GM18517 (cell line): ENCODE measurements at regions not wholly inside any gene's neighbourhood (a gene's known extent, or its start where the extent isn't known, plus 50 kb on each side); places are given as distances from the start of the nearest gene placed in this dataset.
A peak's percentile ranks its signal among the peaks of the same experiment; 100 is the strongest.
"Not testable (repeated sequence)": the region's sequence is repeated elsewhere in the genome, so short reads cannot be mapped to it uniquely, and the experiment has no call there.

Experiments
- ATAC-seq: cut with Tn5 transposase; IDR thresholded peaks from one replicate; pipeline ENCODE4 v1.9.1; 2021; ENCODE audit warnings: mild to moderate bottlenecking, moderate library complexity; ENCODE audit not compliant: unreplicated experiment

DNA sequence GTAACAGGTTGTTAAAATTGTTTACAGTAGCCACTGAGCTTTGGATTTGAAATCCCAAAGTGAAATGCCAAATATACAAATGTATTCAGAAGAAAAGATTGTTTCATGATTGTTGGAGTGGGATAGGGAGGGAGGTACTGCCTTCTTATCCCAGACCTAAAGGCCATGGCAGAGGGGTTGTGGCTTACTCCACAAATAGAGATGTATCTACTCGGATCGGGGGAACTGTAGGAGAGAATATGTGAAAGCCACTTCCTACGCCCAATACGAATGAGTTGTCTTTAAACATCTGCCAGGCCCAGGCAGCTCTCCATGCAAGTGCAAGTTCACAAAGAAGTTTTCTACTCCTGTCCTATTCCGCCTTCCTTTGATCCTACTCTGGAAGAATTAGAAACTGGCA is 150.2 kb upstream of the PRSS12 start:
- not testable (repeated sequence) for ATAC-seq

DNA sequence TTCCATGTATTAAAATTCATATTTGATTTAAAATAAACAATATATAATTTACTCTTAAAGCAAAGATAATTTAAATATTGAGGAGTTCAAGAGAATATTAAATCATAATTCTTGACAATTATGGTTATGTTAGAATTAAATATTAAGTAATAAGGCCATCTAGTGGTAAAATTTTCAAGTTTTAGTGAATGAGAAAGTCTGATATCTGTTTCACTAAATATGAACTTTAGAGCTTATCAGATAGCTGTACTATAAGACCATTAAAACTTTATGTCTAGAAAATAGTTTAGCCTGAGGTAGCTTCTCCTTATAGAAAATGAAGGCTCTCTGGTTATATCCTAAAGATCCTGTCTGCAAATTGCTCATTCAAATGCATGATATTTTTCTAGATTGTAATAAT is 152.1 kb upstream of the PRSS12 start:
- not testable (repeated sequence) for ATAC-seq

DNA sequence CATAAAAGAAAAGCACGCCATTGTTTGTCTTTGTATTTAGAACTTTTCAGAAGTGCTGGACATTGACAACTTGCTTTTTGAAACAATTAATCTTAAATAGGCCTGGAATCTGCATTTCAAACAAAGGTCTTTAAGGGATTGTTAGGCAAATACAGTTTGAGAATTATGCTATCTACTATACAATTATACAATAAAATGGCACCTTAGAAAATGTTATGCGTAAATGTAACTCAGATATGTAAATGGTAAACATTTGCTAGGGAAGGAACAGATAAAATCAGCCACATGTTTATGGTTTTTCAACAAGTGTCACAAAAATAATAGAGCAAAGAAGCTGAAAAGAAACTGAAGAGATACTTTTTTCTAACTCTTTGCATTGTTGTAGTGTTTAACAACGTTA is 152.7 kb upstream of the PRSS12 start:
- not testable (repeated sequence) for ATAC-seq

DNA sequence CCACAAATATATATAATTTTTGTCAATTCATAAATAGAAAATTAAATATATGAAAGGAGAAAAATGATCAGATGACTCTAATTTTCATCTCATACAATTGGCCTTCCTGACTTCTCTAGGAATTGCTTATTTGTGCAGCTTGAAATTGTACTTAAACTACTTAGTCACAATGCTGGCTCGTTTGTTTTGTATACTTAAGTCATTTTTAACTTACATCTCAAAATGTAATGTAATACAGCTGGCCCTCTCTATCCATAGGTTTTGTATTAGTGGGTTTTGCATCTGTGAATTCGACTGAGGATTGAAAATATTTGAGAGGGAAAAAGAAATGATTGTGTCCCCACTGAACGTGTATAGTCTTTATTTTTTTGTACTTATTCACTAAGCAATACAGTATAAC is 160.1 kb upstream of the PRSS12 start:
- not testable (repeated sequence) for ATAC-seq

DNA sequence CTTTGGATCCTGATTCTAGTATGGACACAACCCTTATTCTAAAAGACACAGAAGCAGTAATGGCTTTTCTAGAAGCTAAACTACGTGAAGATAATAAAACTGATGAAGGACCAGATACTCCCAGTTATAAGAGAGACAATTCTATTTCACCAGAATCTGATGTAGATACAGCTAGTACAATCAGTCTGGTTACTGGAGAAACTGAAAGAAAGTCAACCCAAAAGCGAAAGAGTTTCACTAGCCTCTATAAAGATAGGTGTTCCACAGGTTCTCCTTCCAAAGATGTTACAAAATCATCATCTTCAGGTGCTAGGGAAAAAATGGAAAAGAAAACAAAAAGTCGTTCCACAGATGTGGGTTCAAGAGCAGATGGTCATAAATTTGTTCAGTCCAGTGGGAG is 161.5 kb upstream of the PRSS12 start:
- ATAC-seq = not testable (repeated sequence)

DNA sequence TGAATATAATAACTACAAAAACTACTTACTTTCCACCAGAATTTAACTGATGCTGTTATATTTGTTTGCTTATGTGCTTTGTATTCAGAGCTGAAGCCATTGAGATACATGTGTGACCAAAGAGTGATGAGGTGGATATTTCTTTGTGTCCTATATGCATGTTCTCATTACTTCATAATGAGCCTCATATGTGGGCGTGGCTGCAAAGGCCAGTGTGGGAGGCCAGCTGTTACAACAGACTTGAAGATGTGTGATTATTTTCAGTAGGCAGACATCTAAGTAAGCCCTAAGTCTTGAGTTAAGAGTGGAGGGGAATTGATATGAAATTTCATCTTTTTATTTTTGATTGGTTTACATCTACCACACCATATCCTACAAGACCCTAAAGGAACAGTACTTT is 163.3 kb upstream of the PRSS12 start:
- ATAC-seq = not testable (repeated sequence)

DNA sequence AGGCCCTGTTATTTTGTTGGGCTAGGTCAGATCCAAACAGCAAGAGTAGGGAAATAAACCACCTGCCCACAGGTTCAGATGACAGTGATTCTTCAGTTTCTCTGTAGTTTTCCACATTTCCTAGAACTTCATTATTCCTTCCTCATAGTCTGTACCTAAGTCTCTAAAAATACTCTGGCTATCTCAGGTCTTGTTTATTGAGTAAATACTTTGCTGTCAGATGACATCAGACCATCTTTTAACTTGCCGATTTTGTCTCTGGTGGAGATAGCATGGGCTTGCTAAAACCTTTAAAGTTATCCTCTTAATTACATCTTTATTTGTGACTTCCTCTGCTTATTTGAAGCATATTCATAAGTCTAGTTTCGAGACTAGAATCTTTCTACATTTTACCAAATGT is 155.1 kb upstream of the METTL14 start:
- ATAC-seq = not testable (repeated sequence)

DNA sequence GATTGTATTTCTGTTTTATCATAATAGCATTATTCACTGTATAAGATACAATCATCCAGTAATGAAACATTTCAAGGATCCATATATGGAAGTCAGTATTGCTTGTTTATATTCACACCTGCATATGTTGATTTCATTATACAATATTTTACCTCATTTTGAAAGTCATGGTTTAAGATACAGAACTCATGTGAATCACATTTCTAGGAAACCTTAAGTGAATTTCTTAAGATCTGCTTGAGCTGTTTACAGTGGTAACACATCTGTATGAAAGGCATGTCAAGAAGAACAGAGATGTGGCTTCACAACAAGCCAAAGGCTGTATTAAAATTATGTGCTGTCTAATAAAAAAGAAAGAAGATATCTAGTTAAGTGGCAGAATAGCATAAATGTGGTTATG is 153.2 kb upstream of the METTL14 start:
- not testable (repeated sequence) for ATAC-seq

DNA sequence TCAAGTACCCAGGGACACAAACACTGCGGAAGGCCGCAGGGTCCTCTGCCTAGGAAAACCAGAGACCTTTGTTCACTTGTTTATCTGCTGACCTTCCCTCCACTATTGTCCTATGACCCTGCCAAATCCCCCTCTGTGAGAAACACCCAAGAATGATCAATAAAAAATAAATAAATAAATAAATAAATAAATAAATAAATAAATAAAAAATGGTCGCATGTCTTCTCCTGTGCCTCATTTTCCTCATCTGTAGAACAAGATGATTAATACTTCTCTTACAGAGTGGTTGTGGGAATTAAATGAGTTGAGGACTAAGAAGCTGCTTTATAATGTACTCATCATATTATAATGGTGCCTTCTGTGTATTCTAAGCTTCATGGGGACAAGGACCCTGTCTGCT is 149.4 kb upstream of the METTL14 start:
- ATAC-seq = not testable (repeated sequence)

DNA sequence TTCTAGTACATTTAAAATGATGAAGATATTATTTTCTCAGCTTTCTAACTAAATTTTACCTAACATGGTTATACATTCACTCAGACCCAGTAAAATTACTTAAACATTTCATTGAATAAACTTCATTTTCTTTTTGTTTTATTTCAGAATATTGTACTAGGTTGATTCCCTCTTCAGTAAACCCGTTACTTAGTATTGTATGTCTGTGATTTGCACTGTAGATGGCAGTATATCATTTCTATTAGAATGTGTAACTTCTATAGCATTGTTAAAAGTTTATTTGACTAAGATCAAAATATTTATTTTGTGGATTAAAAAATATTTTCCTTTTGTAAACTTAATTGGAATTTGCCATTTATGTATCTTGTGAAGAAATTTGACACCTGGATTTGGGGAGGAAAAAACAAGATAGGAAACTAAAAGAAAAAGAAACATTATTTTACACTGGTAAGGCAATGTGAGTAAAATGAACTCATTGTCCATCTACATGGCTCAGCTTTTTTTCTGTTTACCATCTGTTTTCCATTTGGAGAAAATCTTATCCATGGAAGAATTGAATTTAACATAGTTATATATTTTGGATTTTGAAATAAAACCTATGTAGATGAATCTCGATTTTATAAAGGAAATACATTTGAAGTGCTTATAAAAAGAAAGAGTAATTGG is 145.6 kb upstream of the METTL14 start:
- peak; percentile 84 for ATAC-seq

DNA sequence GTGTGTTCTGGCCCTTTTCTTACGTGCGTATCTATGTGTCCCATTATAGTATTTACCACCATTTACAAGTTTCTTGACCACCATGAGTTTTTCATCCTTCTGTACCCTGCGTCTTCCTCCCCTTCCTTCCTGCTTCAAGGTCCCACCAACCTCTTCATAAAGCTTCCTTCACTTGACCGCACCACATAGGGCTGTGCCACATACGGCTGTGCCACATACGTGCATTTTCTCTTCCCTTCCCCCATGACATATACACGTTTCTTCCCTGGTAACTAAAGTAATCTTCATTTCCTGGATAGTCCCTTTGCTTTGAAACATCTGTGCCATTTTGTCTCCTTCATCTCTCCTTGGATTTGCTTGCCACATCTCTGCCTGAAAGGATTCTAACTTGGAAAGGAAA is 128.6 kb upstream of the METTL14 start:
- ATAC-seq = not testable (repeated sequence)

DNA sequence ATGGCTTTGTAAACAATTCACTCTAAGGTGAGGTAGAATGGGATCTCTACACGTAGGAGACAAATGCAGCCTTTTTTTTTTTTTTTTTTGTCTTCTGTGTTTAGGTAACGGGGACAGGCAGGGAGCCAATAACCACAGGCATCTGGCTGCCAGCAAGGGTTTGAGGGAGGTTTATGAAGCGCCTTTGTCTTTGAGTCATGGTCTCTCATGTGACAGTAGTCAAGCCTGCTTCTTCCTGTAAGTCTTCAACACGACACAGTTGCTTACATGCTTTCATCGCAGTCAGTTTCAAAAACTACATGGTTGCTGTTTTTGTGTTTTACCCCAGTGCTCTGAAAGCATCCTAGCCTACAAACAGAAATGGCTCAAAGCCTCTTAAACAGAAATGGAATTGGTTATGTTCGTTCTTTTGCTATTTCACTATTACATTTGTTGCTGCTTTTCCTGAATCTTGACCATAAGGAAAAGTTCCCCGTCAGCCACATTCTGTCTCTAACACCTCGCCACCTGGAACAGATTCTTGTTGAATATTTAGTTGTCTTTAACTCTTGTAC is 127.8 kb upstream of the METTL14 start:
- no peak for ATAC-seq

DNA sequence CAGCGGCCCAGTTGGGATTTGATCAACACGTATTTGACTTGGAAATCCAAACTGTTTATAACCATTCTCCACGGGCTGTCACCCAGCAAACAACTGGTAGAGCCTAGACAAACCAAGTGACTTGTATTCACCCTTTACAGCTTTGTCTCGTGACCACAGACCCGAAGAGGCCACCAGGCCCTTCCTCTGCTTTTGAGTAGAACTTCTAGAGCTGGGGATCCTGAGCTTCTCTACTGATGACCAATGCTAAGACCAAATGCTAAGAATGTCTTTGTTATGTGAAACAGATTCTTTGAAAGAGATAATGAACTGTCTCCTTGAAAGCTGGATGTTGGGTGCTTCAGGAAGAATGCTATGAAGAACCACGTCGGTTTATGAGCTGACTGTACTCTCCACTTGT is 127.0 kb upstream of the METTL14 start:
- not testable (repeated sequence) for ATAC-seq

DNA sequence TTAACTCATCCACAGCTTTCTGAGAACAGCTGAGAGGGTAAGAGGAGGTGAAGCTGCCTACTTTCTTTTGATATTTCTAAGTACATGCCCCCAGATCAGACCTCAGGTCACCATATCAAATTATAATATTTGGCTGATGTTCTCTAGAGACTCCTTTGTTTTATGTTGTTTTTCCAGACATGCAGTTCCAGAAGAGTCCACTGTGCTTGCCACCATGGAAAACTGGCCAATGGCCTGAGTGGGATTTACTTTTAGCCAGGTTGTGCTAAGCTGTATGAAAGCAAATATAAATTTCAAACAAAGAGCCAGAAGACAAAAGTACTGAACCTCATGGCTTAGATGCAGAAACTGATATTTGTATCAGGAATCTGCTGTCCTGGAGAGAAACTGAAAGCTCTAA is 123.6 kb upstream of the METTL14 start:
- ATAC-seq = not testable (repeated sequence)

DNA sequence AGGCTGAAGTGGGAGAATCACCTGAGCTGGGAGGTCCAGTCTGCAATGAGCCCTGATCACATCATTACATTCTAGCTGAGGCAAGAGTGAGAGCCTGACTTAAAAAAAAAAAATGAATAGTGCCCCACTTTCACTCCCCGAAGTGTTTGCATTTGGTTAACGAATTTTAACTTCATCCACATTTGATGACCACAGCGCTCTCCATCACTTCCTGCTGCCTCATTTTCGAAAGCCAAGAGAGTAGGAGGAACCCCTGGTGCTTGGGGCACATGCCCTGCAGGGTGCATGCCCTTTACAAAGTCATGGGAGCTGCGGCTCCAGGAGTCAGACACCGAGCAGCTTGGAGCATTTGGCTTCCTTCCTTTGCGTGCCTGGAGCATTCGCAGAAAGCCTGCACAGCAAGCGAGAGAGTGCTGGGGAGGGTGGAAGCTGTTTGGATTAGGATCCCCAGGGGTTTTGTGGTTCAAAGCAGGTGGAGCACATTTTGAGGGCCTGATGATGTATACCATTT is 119.1 kb upstream of the METTL14 start:
- ATAC-seq = peak; percentile 81

DNA sequence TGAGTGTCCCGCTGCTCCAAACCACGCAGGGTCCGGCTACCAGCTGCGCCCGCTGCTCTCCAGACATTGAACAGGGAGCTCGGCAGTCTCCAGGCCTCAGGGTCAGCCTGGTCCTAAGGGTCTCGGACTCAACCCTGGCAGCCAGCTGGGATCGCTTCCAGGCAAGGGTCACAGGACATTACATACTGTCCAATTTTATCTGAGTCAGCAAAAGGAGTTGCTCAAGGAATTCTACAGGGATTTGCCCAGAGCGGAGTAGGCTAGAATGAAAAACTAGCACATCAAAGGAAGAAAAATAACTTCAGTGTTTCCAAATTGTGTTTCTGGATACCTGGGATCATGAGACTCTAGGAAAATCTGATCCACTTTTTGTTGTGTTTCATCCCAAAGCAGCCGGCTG is 112.2 kb upstream of the METTL14 start:
- ATAC-seq = not testable (repeated sequence)

DNA sequence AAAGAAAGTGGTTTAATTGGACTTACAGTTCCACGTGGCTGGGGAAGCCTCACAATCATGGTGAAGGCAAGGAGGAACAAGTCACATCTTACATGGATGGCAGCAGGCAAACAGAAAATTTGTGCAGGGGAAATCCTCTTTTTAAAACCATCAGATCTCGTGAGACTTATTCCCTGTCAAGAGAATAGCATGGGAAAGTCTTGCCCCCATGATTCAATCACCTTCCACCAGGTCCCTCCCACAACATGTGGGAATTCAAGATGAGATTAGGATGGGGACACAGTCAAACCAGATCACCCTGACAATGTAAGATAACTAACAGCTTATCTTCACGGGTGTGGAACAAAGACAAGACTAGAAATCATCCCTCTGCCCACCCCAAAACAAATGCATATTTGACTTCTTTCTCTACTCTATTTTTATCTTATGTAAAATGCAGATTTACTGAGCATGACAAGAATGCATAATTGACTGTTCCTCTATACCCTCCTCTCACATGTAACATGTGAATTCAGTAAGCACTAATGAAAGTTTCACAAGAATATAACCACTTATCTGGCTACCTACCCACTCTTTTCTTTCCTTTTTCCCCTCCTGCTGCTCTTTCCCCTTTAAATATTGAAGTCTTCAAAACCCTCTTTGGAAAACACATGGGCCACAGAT is 110.8 kb upstream of the METTL14 start:
- ATAC-seq = not testable (repeated sequence)

DNA sequence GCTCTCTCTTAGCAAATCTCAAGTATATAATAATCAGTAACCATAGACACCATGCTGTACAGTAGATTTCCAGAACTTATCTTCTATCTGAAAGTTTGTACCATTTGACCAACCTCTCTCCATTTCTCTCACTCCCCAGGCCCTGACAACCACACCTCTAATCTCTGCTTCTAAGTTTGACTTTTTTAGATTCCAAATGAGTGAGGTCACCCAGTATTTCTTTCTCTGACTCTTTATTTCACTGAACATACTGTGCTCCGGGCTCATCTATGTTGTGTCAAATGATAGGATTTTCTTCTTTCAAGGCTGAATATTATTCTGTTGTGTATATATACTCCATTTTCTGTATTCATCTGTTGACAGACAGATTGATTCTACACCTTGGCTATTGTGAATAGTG is 110.1 kb upstream of the METTL14 start:
- ATAC-seq = not testable (repeated sequence)

DNA sequence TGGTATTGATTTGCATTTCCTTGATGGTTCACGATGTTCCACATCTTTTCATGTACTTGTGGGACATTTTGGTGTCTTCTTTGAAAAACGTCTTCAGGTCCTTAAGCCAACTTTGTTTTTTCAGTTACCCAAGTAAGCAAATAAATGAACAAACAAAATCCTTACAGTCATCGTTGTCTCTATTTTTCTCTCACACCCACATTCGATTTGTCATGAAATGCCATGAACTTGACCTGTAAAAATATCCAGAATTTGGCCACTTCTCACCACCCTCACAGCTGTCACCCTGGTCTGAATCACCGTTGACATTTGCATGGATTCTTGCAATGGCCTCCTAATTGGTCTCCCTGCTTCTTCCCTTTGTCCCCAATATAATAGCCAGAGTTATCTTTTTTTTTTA is 109.5 kb upstream of the METTL14 start:
- ATAC-seq = not testable (repeated sequence)

DNA sequence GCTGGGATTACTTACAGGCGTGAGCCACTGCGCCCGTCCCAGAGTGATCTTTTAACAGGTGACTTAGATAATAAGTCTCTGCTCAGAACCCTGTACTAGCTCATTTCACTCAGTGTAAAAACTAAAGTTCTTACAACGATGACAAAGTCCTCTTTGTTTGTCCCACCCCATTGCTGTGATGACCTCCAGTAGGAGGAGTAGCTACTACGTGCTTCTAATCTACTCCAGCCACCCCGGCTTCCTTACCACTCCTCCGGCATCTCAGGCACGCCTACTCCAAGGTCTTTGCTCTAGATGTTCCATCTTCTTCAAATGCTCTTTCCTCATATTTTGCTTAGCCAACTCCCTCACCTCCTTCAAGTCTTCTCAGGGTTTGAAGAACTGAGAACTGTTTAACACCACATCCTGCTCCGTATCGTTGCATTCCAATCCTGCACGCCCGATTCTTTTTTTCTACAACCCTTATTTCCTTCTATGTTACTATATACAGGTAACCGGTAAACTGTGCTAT is 108.4 kb upstream of the METTL14 start:
- not testable (repeated sequence) for ATAC-seq

DNA sequence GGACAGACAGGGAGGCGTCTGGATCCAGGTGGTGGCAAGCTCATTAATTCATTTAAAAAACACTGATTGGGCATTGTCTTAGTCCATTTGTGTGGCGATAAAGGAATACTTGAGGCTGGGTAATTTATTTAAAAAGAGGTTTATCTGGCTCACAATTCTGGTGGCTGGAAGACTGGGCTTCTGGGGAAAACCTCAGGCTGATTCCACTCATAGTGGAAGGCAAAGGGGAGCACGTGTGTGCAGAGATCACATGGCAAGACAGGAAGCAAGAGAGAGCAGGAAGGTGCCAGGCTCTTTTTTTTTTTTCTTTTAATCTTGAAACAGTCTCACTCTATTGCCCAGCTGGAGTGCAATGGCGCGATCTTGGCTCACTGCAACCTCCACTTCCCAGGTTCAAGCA is 100.2 kb upstream of the METTL14 start:
- ATAC-seq = no peak

DNA sequence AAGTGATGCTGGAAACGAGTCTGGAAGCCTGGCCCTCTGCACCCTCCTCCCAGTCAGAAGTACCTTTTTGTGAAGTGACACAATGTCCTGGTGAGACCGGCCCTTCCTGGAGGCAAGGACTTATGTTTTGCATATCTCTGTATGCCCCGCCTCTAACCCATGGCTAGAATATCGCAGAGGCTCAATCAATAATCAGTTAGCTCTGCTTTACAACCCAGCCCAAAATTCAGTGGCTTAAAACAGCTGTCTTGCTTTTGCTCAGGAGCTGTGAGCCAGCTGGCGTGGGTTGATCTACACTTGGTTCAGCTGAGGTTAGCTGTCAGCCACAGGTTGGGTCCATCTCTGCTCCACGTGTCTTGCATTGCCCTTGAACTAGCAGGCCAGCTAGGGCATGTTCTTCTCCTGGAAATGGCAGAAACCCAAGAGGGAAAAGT is 98.8 kb upstream of the METTL14 start:
- no peak for ATAC-seq
